Mucosa of rectum (tissue), 2 donors: ENCODE measurements at regions not wholly inside any gene's neighbourhood (a gene's known extent, or its start where the extent isn't known, plus 50 kb on each side); places are given as distances from the start of the nearest gene placed in this dataset.

Source experiments
- H3K27ac ChIP-seq, 2 donors: one replicate each; pipeline ENCODE4 v1.7.0; 2013; ENCODE audit warnings: inconsistent platforms in 2 of 2, low read depth in 2 of 2, low read length in 2 of 2
- H3K27me3 ChIP-seq, 2 donors: one replicate each; pipeline ENCODE4 v1.7.0; 2013; ENCODE audit warnings: low read length in 2 of 2; ENCODE audit not compliant: control insufficient read depth in 2 of 2, insufficient read depth in 2 of 2
- H3K36me3 ChIP-seq, 2 donors: one replicate each; pipeline ENCODE4 v1.7.0; 2013; ENCODE audit warnings: low read length in 2 of 2; ENCODE audit not compliant: control insufficient read depth in 2 of 2, insufficient read depth in 2 of 2
- H3K4me1 ChIP-seq, 2 donors: one replicate each; pipeline ENCODE4 v1.7.0; 2013; ENCODE audit warnings: low read length in 2 of 2, mild to moderate bottlenecking in 1 of 2; ENCODE audit not compliant: control insufficient read depth in 2 of 2, insufficient read depth in 2 of 2
- H3K4me3 ChIP-seq, 2 donors: one replicate each; pipeline ENCODE4 v1.7.0; 2013; ENCODE audit warnings: low read length in 2 of 2
- H3K9ac ChIP-seq, 2 donors: one replicate each; pipeline ENCODE4 v1.7.0; 2013; ENCODE audit warnings: low read length in 2 of 2, low read depth in 1 of 2, mild to moderate bottlenecking in 1 of 2
- H3K9me3 ChIP-seq, 2 donors: one replicate each; pipeline ENCODE4 v1.7.0; 2013; ENCODE audit warnings: low read length in 2 of 2; ENCODE audit not compliant: control insufficient read depth in 2 of 2
- donor health status: healthy.
- donor health status: Normal muscosa, but diverticular disease.

- Histone ChIP-seq H3K36me3 (no peaks in the 10 kb centered on the region), H3K4me3 (no peak overlapping the region), H3K9me3 (no peaks in the 10 kb centered on the region), H3K27me3 (no peaks in the 10 kb centered on the region), H3K9ac (no peak overlapping the region), H3K4me1 (no peaks in the 10 kb centered on the region), H3K27ac (no peak overlapping the region)
Observed at GRCh38 chr7:85498031-85498430, 311.2 kb upstream of the SEMA3D start.

GRCh38 chr7:85489498-85489897 is 302.6 kb upstream of the SEMA3D start:
- H3K27me3 ChIP-seq: no peaks in the 10 kb centered on the region
- H3K36me3 ChIP-seq: no peaks in the 10 kb centered on the region
- H3K27ac ChIP-seq: no peak overlapping the region
- H3K9ac ChIP-seq: no peak overlapping the region
- H3K4me3 ChIP-seq: no peak overlapping the region
- H3K9me3 ChIP-seq: no peaks in the 10 kb centered on the region
- H3K4me1 ChIP-seq: no peaks in the 10 kb centered on the region

GRCh38 chr7:85488406-85488805 is 301.6 kb upstream of the SEMA3D start:
- H3K4me3 ChIP-seq: no peak overlapping the region
- no peaks in the 10 kb centered on the region for H3K4me1 ChIP-seq
- H3K36me3 ChIP-seq: no peaks in the 10 kb centered on the region
- H3K9me3 ChIP-seq: no peaks in the 10 kb centered on the region
- no peak overlapping the region for H3K27ac ChIP-seq
- no peak overlapping the region for H3K9ac ChIP-seq
- H3K27me3 ChIP-seq: no peaks in the 10 kb centered on the region

GRCh38 chr7:85483177-85483576 is 296.3 kb upstream of the SEMA3D start:
- Histone ChIP-seq H3K36me3 (no peaks in the 10 kb centered on the region), H3K4me3 (no peak overlapping the region), H3K9ac (no peak overlapping the region), H3K9me3 (no peaks in the 10 kb centered on the region), H3K4me1 (no peaks in the 10 kb centered on the region), H3K27me3 (no peaks in the 10 kb centered on the region), H3K27ac (no peak overlapping the region)

GRCh38 chr7:85480666-85481065 is 293.8 kb upstream of the SEMA3D start:
- Histone ChIP-seq H3K27me3 (no peaks in the 10 kb centered on the region), H3K36me3 (no peaks in the 10 kb centered on the region), H3K4me1 (no peaks in the 10 kb centered on the region), H3K9me3 (no peaks in the 10 kb centered on the region), H3K27ac (no peak overlapping the region), H3K4me3 (no peak overlapping the region), H3K9ac (no peak overlapping the region)

- no peak overlapping the region for H3K4me3 ChIP-seq
- no peaks in the 10 kb centered on the region for H3K27me3 ChIP-seq
- no peaks in the 10 kb centered on the region for H3K4me1 ChIP-seq
- no peak overlapping the region for H3K27ac ChIP-seq
- H3K9me3 ChIP-seq: no peaks in the 10 kb centered on the region
- H3K36me3 ChIP-seq: no peaks in the 10 kb centered on the region
- no peak overlapping the region for H3K9ac ChIP-seq
Observed at GRCh38 chr7:85479918-85480643, 293.2 kb upstream of the SEMA3D start.

- no peak overlapping the region for H3K4me3 ChIP-seq
- H3K9me3 ChIP-seq: no peaks in the 10 kb centered on the region
- no peak overlapping the region for H3K27ac ChIP-seq
Observed at GRCh38 chr7:85478530-85478929, 291.7 kb upstream of the SEMA3D start.

GRCh38 chr7:85475476-85475875 is 288.6 kb upstream of the SEMA3D start:
- H3K4me1 ChIP-seq: no peaks in the 10 kb centered on the region
- H3K36me3 ChIP-seq: no peaks in the 10 kb centered on the region
- H3K9me3 ChIP-seq: no peaks in the 10 kb centered on the region
- H3K4me3 ChIP-seq: no peak overlapping the region
- no peak overlapping the region for H3K27ac ChIP-seq
- no peaks in the 10 kb centered on the region for H3K27me3 ChIP-seq
- H3K9ac ChIP-seq: no peak overlapping the region

More at GRCh38 chr7:85478530-85478929, 291.7 kb upstream of the SEMA3D start:
- no peaks in the 10 kb centered on the region for H3K4me1 ChIP-seq
- no peaks in the 10 kb centered on the region for H3K27me3 ChIP-seq
- no peak overlapping the region for H3K9ac ChIP-seq
- no peaks in the 10 kb centered on the region for H3K36me3 ChIP-seq

GRCh38 chr7:85475071-85475470 is 288.2 kb upstream of the SEMA3D start:
- H3K9me3 ChIP-seq: no peaks in the 10 kb centered on the region
- H3K36me3 ChIP-seq: no peaks in the 10 kb centered on the region
- H3K27ac ChIP-seq: no peak overlapping the region
- H3K9ac ChIP-seq: no peak overlapping the region
- H3K27me3 ChIP-seq: no peaks in the 10 kb centered on the region
- H3K4me1 ChIP-seq: no peaks in the 10 kb centered on the region
- no peak overlapping the region for H3K4me3 ChIP-seq

GRCh38 chr7:85474234-85474633 is 287.4 kb upstream of the SEMA3D start:
- H3K27ac ChIP-seq: no peak overlapping the region
- H3K9me3 ChIP-seq: no peaks in the 10 kb centered on the region
- no peak overlapping the region for H3K4me3 ChIP-seq
- H3K4me1 ChIP-seq: no peaks in the 10 kb centered on the region
- no peak overlapping the region for H3K9ac ChIP-seq
- H3K27me3 ChIP-seq: no peaks in the 10 kb centered on the region
- H3K36me3 ChIP-seq: no peaks in the 10 kb centered on the region
